Activated naive CD8-positive, alpha-beta T cell treated with anti-CD3 and anti-CD28 coated beads, Interleukin-2, amount 10 ng/mL, durations not matched to agents 7 days and 5 days (primary cell): ENCODE measurements at regions not wholly inside any gene's neighbourhood (a gene's known extent, or its start where the extent isn't known, plus 50 kb on each side); places are given as distances from the start of the nearest gene placed in this dataset.

Experiments used
- ATAC-seq: fragments of 150-1000 bp; cut with Tn5 transposase; one replicate; pipeline ENCODE4 v1.10.0; 2021; ENCODE audit warnings: low read depth, moderate library complexity
- POLR2A ChIA-PET: fragments of 350-600 bp; sonication (Branson Sonifier 250); formaldehyde crosslinking; loops from one replicate; lab custom pipeline; 2021; ENCODE audit warnings: antibody characterized with exemption; lab: Charles Lee
- DNase-seq: peaks from one replicate; pipeline ENCODE4 v3.0.0; 2021
- H3K27ac Mint-ChIP-seq: one replicate; pipeline ENCODE4 v1.8.0; 2022; ENCODE audit warnings: mild to moderate bottlenecking, mixed read lengths
- H3K27me3 Mint-ChIP-seq: one replicate; pipeline ENCODE4 v1.8.0; 2022; ENCODE audit warnings: mild to moderate bottlenecking, moderate library complexity, mixed read lengths
- H3K36me3 Mint-ChIP-seq: one replicate; pipeline ENCODE4 v1.8.0; 2021; ENCODE audit warnings: mild to moderate bottlenecking, mixed read lengths
- H3K4me1 Mint-ChIP-seq: one replicate; pipeline ENCODE4 v1.8.0; 2021; ENCODE audit warnings: mixed read lengths
- H3K4me3 Mint-ChIP-seq: one replicate; pipeline ENCODE4 v1.8.0; 2022; ENCODE audit warnings: mild to moderate bottlenecking, moderate library complexity, mixed read lengths
- H3K9me3 Mint-ChIP-seq: one replicate; pipeline ENCODE4 v1.8.0; 2021; ENCODE audit warnings: mixed read lengths

DNA sequence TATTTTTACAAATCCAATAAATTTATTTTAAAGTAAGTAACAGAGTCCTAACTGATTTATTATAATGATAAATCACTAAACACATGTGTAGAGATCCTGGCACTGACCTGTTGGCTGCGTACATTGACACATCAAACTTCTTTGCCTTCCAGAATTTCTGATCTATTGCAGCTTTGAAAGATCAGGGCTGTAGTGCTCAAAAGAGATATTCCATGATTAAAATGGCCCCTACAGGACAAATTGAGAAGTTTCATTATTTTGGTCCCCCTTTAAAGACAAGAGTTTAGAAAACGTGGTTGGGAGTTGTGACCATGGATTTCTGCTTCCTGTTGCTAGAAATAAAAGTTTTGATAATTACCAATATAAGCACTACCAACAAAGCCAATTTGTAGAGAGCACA, 87.7 kb upstream of the PDK4 start:
- H3K27me3 Mint-ChIP-seq = peaks cover 2% of the 10 kb centered on the region

DNA sequence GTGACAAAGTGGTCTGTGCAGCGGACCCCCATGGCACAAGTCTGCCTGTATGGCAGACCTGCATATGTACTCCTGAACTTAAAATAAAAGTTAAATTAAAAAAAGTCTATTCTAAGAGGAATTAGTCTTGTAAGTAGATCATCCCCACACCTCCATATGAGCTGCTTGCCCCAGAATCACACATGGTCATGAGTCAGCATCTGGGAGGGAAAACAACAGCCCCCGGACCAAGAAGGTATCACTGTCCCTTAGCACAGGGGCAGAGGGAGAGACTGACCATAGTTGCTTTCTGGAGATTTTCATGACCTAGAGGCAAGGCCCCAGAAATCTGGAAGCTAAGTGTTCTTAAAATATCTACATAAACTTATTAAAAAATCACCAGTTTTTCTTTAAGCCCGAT, 86.6 kb upstream of the PDK4 start:
- ATAC-seq (no peak), DNase-seq (no peak)
- H3K27ac Mint-ChIP-seq = no peak overlapping the region
- POLR2A ChIA-PET = no interaction called here
- H3K4me1 Mint-ChIP-seq = no peaks in the 10 kb centered on the region
- peaks cover 2% of the 10 kb centered on the region for H3K27me3 Mint-ChIP-seq
- no peaks in the 10 kb centered on the region for H3K9me3 Mint-ChIP-seq
- no peaks in the 10 kb centered on the region for H3K36me3 Mint-ChIP-seq
- H3K4me3 Mint-ChIP-seq = no peak overlapping the region

More for the DNA sequence above, 87.7 kb upstream of the PDK4 start:
- no peak overlapping the region for H3K27ac Mint-ChIP-seq
- no peak overlapping the region for H3K4me3 Mint-ChIP-seq
- ATAC-seq = no peak
- no peaks in the 10 kb centered on the region for H3K9me3 Mint-ChIP-seq
- DNase-seq = no peak
- H3K4me1 Mint-ChIP-seq = no peaks in the 10 kb centered on the region
- POLR2A ChIA-PET = no interaction called here
- no peaks in the 10 kb centered on the region for H3K36me3 Mint-ChIP-seq

DNA sequence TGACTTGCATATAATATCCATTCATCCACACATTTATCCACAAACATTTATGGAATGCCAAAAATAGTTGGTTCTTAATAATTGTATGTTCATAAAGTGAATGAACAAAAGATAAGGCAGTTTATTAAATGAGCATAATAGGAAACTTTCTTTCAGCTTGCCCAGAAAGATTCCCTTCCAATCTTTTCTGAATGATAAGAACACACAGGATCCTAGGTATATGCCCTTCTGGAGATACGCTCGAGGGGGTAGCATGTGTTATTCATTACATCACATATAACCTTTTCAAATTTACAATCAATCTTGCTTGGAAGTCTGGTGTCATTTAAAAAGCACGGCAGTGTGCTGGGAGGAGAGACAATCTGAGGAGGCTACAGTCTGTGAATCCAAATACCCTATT, 80.4 kb upstream of the PDK4 start:
- ATAC-seq = no peak
- DNase-seq = no peak
- Mint-ChIP-seq H3K4me1 (no peaks in the 10 kb centered on the region), H3K36me3 (no peaks in the 10 kb centered on the region), H3K9me3 (no peaks in the 10 kb centered on the region), H3K27ac (no peak overlapping the region), H3K4me3 (no peak overlapping the region), H3K27me3 (no peaks in the 10 kb centered on the region)
- POLR2A ChIA-PET = no interaction called here

DNA sequence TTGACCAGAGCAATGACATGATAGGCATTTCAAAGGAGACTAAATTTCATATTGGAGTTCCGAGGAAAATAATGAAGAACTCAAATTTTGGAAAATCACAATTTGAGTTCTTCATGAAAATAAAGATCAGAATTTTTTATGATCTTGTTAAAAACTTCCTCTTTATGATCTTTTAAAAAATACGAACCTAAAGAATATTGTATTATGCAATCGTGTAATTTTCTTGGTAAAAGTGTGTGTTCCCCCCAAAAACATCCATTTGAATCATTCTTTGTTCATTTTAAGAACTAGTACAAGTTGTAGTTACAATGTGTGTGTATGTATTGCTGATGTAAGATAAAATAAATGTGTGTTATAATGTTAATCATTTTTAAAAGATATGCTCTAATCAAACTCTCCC, 79.3 kb upstream of the PDK4 start:
- no peak overlapping the region for H3K4me3 Mint-ChIP-seq
- ATAC-seq = no peak
- H3K27ac Mint-ChIP-seq = no peak overlapping the region
- H3K36me3 Mint-ChIP-seq = no peaks in the 10 kb centered on the region
- no peaks in the 10 kb centered on the region for H3K9me3 Mint-ChIP-seq
- no peak for DNase-seq
- H3K4me1 Mint-ChIP-seq = no peaks in the 10 kb centered on the region
- POLR2A ChIA-PET = no interaction called here
- no peaks in the 10 kb centered on the region for H3K27me3 Mint-ChIP-seq

DNA sequence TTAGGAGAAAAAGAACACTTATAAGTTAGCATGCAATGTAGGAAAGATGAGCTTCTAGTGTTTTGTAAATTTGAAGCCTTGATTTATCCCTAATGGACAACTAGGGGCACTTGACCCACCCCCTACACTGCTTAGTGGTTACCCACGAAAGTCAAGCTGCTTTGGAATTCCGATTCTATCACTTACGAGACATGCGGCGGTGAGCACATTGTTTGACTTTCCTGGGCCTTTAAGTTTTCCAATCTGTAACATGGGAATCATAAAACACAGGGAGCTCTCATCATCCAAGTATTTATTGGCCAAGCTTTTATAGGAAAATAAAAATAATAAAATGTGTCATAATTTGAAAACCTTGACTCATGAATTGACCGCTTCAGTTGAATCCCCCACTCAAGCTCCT, 78.7 kb upstream of the PDK4 start:
- H3K27ac Mint-ChIP-seq = no peak overlapping the region
- H3K4me1 Mint-ChIP-seq = no peaks in the 10 kb centered on the region
- no peak for ATAC-seq
- no peaks in the 10 kb centered on the region for H3K27me3 Mint-ChIP-seq
- POLR2A ChIA-PET = no interaction called here
- H3K36me3 Mint-ChIP-seq = no peaks in the 10 kb centered on the region
- H3K9me3 Mint-ChIP-seq = no peaks in the 10 kb centered on the region
- DNase-seq = no peak
- H3K4me3 Mint-ChIP-seq = no peak overlapping the region

DNA sequence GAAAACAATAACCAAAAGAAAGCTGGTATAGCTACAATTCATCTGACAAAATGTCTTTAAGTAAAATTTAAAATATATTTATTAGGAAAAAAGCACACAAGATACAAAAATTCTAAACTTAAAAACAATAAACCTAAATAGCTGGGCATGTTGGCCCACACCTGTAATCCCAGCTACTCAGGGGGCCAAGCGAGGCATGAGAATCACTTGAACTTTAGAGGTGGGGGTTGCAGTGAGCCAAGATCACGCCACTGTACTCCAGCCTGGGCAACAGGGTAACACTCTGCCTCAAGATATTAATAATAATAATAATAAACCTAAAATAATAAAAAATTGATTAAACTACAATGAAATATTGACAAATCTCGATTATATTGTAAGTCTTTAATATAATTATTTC, 77.8 kb upstream of the PDK4 start:
- POLR2A ChIA-PET = no interaction called here
- Mint-ChIP-seq H3K27me3 (no peaks in the 10 kb centered on the region), H3K9me3 (no peaks in the 10 kb centered on the region), H3K27ac (no peak overlapping the region), H3K4me1 (no peaks in the 10 kb centered on the region), H3K36me3 (no peaks in the 10 kb centered on the region), H3K4me3 (no peak overlapping the region)
- ATAC-seq = no peak
- no peak for DNase-seq

DNA sequence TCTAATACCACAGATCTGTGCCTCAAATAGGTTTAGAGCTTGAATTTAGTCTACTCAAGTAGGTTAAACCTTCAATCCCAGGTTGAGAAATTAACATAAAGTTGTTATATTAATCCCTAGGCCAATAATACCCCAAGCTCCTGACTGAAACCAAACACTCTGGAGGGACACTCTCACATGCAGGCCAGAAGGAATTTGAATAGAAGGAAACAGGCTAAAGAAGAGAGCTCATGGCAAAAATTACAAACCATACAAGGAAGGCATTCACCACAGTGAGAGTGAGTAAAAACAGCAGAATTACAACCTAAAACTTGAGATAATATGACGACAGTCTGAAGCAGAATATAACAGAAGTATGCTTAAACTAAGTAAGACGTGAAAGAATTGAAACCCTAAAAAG, 76.1 kb upstream of the PDK4 start:
- POLR2A ChIA-PET = no interaction called here
- H3K36me3 Mint-ChIP-seq = no peaks in the 10 kb centered on the region
- no peaks in the 10 kb centered on the region for H3K9me3 Mint-ChIP-seq
- no peak overlapping the region for H3K27ac Mint-ChIP-seq
- ATAC-seq (no peak), DNase-seq (no peak)
- H3K4me1 Mint-ChIP-seq = no peaks in the 10 kb centered on the region
- no peaks in the 10 kb centered on the region for H3K27me3 Mint-ChIP-seq
- no peak overlapping the region for H3K4me3 Mint-ChIP-seq

DNA sequence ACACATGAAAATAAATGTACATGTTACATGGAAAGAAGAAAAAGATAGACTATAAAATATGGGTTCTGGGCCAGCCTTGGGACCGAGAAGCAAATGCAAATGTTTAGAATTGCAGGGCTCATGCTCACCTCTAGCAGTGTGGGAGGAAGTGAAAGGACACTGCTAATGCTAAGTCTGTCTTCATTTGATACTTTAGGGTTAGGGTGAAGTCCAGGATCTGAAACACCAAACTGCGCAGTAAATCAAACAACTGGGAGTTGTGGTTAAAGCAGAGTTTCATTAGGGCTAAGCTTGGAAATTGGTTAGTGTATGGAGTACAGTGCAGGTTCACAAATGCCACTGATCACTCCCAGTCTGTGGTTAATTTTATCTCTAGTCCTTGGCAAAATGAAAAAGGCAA, 73.2 kb upstream of the PDK4 start:
- Mint-ChIP-seq H3K27me3 (no peaks in the 10 kb centered on the region), H3K27ac (no peak overlapping the region), H3K36me3 (no peaks in the 10 kb centered on the region), H3K9me3 (no peaks in the 10 kb centered on the region), H3K4me1 (no peaks in the 10 kb centered on the region), H3K4me3 (no peak overlapping the region)
- DNase-seq = no peak
- ATAC-seq = no peak
- POLR2A ChIA-PET = interaction anchor here (0.9 kb wide), 1 partner anchor 12 kb away, joined by 7 read pairs; no protein-coding TSS in a partner anchor

DNA sequence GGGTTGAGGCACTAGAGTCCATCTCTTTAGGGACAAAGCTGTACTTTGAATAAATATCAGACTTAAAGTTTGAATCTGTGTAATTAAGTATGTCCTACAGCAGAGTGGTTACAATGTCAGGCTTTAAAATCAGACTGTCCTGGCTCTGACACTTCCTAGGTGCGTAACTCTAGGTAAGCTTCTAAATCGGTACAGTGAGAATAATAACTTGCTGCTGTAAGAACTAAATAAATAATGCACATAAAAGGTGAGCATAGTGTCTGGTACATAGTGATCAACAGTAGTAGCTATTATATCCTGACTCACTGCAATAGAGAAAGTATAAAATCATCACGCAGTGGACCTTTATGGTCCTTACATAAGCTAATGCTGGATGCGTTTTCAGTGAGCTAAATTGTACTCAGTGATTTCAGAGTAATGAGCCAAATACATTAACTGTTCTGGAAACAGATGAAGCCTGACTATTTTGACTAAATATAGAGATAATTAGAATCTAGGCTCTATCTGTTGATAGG, 72.2 kb upstream of the PDK4 start:
- Mint-ChIP-seq H3K36me3 (no peaks in the 10 kb centered on the region), H3K9me3 (no peaks in the 10 kb centered on the region), H3K27me3 (no peaks in the 10 kb centered on the region), H3K4me3 (no peak overlapping the region), H3K27ac (no peak overlapping the region), H3K4me1 (no peaks in the 10 kb centered on the region)
- POLR2A ChIA-PET = interaction anchor here (0.9 kb wide), 1 partner anchor 11 kb away, joined by 7 read pairs; no protein-coding TSS in a partner anchor
- no peak for DNase-seq
- no peak for ATAC-seq

DNA sequence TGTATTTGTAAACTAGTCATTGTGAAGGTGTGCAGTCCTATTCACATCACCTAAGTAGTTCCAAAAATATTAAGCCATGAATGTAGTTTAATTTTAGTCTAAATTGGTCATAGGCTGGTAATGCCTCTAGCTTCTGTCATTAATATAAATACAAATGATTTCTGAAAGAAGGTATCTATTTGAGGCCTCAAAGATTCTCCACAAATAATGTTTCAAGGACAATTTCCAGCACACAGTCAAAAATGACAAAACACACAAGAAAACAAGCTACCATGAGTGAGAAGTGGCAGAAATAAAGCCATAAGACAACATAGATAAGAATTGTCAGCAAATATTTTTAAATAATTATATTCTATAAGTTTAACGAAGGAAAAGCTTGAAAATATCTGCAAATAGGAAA, 66.7 kb upstream of the PDK4 start:
- no peak overlapping the region for H3K27ac Mint-ChIP-seq
- no peaks in the 10 kb centered on the region for H3K36me3 Mint-ChIP-seq
- H3K4me3 Mint-ChIP-seq = no peak overlapping the region
- H3K27me3 Mint-ChIP-seq = peaks cover 2% of the 10 kb centered on the region
- POLR2A ChIA-PET = no interaction called here
- no peak for ATAC-seq
- no peak for DNase-seq
- H3K9me3 Mint-ChIP-seq = peaks cover 3% of the 10 kb centered on the region
- H3K4me1 Mint-ChIP-seq = no peaks in the 10 kb centered on the region

DNA sequence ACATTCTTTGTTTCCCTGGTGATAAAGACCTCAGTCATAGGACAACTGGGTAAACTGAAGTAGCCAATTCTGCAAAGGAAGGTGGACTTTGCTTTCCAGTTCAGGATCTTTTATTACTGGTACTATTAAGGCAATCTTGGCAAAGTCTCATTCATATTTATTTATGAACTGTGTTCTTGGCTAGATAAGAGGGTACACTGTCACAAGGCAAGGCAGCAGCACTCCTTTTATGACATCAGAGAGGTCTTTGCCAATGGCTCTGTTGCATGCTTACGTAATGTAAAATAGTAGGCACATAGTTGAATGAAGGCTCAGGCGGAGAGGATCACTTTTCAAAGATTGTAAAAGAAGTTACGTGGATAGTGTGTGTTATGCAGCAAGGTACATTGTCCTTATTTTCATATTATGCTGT, 63.7 kb upstream of the PDK4 start:
- no peak for ATAC-seq
- H3K4me1 Mint-ChIP-seq = no peaks in the 10 kb centered on the region
- no peak for DNase-seq
- no peak overlapping the region for H3K27ac Mint-ChIP-seq
- no peaks in the 10 kb centered on the region for H3K36me3 Mint-ChIP-seq
- peaks cover 2% of the 10 kb centered on the region for H3K27me3 Mint-ChIP-seq
- H3K4me3 Mint-ChIP-seq = no peak overlapping the region
- POLR2A ChIA-PET = no interaction called here
- H3K9me3 Mint-ChIP-seq = peaks cover 3% of the 10 kb centered on the region

DNA sequence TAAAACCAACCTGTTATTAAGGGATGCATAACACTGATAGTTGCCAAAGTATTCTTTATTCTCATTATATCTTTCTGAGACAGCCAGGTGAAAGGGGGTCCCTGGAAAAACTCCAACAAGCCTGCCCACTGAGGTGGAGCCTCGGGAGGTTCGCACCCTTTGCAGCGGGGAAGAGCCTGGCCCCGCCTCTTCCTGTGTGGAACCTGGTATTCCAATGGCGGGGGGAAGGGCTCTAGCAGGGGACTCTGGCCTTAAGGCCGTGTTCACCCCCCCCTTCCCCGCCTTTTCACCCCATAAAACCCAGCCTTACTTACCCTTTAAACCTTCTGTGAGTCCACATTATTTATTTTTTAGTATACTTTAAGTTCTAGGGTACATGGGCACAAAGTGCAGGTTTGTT, 62.4 kb upstream of the PDK4 start:
- POLR2A ChIA-PET = no interaction called here
- H3K27me3 Mint-ChIP-seq = peaks cover 2% of the 10 kb centered on the region

DNA sequence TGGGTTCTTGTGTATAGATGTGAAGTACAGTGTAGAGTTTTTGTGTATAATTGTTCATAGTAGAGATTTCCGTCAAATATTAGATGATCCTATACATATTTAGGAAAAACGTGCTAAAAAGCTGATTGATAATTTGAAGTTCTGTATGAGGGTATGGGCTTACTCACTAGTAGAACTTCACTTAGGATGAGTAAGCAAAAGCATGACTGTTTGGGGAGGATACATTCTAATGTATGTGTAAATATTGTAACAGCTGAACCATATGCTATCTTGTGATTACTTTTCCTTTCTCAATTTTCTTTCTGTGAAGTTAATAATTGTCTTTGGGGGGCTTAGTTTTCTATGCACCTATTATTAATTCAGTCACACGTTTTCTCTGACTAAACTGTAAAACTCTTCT, 53.2 kb upstream of the PDK4 start:
- no peaks in the 10 kb centered on the region for H3K9me3 Mint-ChIP-seq
- H3K4me1 Mint-ChIP-seq = no peaks in the 10 kb centered on the region
- H3K4me3 Mint-ChIP-seq = no peak overlapping the region
- H3K27me3 Mint-ChIP-seq = no peaks in the 10 kb centered on the region
- POLR2A ChIA-PET = no interaction called here
- no peak overlapping the region for H3K27ac Mint-ChIP-seq
- no peak for DNase-seq
- H3K36me3 Mint-ChIP-seq = no peaks in the 10 kb centered on the region
- no peak for ATAC-seq

More for the DNA sequence above, 62.4 kb upstream of the PDK4 start:
- no peaks in the 10 kb centered on the region for H3K36me3 Mint-ChIP-seq
- no peak overlapping the region for H3K27ac Mint-ChIP-seq
- no peaks in the 10 kb centered on the region for H3K4me1 Mint-ChIP-seq
- DNase-seq (no peak), ATAC-seq (no peak)
- peaks cover 3% of the 10 kb centered on the region for H3K9me3 Mint-ChIP-seq
- no peak overlapping the region for H3K4me3 Mint-ChIP-seq

DNA sequence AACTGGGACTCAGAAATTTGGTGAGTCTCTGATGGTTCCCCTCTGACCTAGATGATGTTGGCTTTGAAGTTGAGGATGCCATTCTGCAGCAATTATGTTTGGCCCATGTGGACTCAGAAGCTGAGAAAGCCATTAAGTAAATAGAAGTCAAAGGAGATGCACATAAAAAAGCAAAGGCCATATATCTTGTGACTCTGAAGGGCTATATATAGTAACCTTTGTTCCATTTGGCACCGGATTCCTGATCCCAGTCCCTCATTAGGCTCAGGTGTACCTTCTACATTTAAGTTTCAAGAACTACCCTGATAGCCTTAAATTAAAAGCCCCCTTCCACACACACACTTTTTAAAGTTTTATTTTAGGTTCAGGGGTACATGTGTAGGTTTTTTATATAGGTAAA, 50.0 kb upstream of the PDK4 start:
- H3K9me3 Mint-ChIP-seq = no peaks in the 10 kb centered on the region
- DNase-seq = no peak
- POLR2A ChIA-PET = no interaction called here
- ATAC-seq = no peak
- H3K27ac Mint-ChIP-seq = no peak overlapping the region
- H3K27me3 Mint-ChIP-seq = no peaks in the 10 kb centered on the region
- no peak overlapping the region for H3K4me3 Mint-ChIP-seq
- H3K36me3 Mint-ChIP-seq = no peaks in the 10 kb centered on the region
- H3K4me1 Mint-ChIP-seq = no peaks in the 10 kb centered on the region
